ENCODE measurements at regions not wholly inside any gene's neighbourhood (a gene's known extent, or its start where the extent isn't known, plus 50 kb on each side); places are given as distances from the start of the nearest gene placed in this dataset.

- no peak for DNase-seq (ENCODE audit: low spot score)
- Histone ChIP-seq H3K27ac (ENCODE audit: low read depth in 1 of 2, low read length in 2 of 2) (no peak overlapping the region), H3K9me3 (ENCODE audit: control insufficient read depth in 4 of 4, low read length in 3 of 4) (no peaks in the 10 kb centered on the region), H3K36me3 (ENCODE audit: control insufficient read depth in 4 of 4, insufficient read depth in 3 of 4, low read depth in 1 of 4, low read length in 3 of 4) (peaks cover 0 to 6% (median 0%) of the 10 kb centered on the region in 4 donors), H3K27me3 (ENCODE audit: control insufficient read depth in 4 of 4, insufficient read depth in 4 of 4, low read length in 3 of 4) (no peaks in the 10 kb centered on the region), H3K4me1 (ENCODE audit: control insufficient read depth in 4 of 4, insufficient read depth in 4 of 4, low read length in 3 of 4) (peaks cover 8 to 48% (median 30%) of the 10 kb centered on the region in 4 donors), H3K9ac (ENCODE audit: low read depth in 1 of 2, low read length in 2 of 2) (no peak overlapping the region), H3K4me3 (ENCODE audit: low read depth in 1 of 3, low read length in 3 of 3) (no peak overlapping the region)
- WGBS = 76% methylated on average over 1 of the region's 1 CpG
- no peak for TF ChIP-seq ATF3 (IDR thresholded peaks at IDR 0.05)
- TF ChIP-seq ZBTB33 (IDR thresholded peaks at IDR 0.05) = no peak
- TF ChIP-seq RAD21 (IDR thresholded peaks at IDR 0.05) = no peak
- no peak for TF ChIP-seq FOXA1 (IDR thresholded peaks at IDR 0.05)
- no peak for TF ChIP-seq GABPA (IDR thresholded peaks at IDR 0.05 in 1 of 2, conservative IDR thresholded peaks at IDR 0.05 in 1 of 2)
- TF ChIP-seq JUND (IDR thresholded peaks at IDR 0.05) = no peak
- no peak for TF ChIP-seq NR2F2 (IDR thresholded peaks at IDR 0.05)
- no peak for TF ChIP-seq FOXA2 (IDR thresholded peaks at IDR 0.05)
- no peak for TF ChIP-seq HNF4G (IDR thresholded peaks at IDR 0.05)
- no peak for TF ChIP-seq CTCF (IDR thresholded peaks at IDR 0.05; ENCODE audit: low read depth, low read length, missing input control)
- TF ChIP-seq TAF1 (conservative IDR thresholded peaks at IDR 0.05) = no peak
- no peak for TF ChIP-seq YY1 (IDR thresholded peaks at IDR 0.05)
- no peak for TF ChIP-seq MAX (IDR thresholded peaks at IDR 0.05)
- no peak for TF ChIP-seq SP1 (IDR thresholded peaks at IDR 0.05)
- no peak for TF ChIP-seq RXRA (IDR thresholded peaks at IDR 0.05)
These were observed 102.5 kb downstream of the OGFRL1 start for GRCh38 chr6:71391126-71391525.

GRCh38 chr6:71392276-71392675 lies 103.7 kb downstream of the OGFRL1 start:
- no peaks in the 10 kb centered on the region for H3K27me3 ChIP-seq (ENCODE audit: control insufficient read depth in 4 of 4, insufficient read depth in 4 of 4, low read length in 3 of 4)
- peaks cover 8 to 50% (median 29%) of the 10 kb centered on the region in 4 donors for H3K4me1 ChIP-seq (ENCODE audit: control insufficient read depth in 4 of 4, insufficient read depth in 4 of 4, low read length in 3 of 4)
- H3K36me3 ChIP-seq (ENCODE audit: control insufficient read depth in 4 of 4, insufficient read depth in 3 of 4, low read depth in 1 of 4, low read length in 3 of 4) = peaks cover 0 to 6% (median 0%) of the 10 kb centered on the region in 4 donors
- no peaks in the 10 kb centered on the region for H3K9me3 ChIP-seq (ENCODE audit: control insufficient read depth in 4 of 4, low read length in 3 of 4)
- H3K27ac ChIP-seq (ENCODE audit: low read depth in 1 of 2, low read length in 2 of 2) = no peak overlapping the region
- H3K9ac ChIP-seq (ENCODE audit: low read depth in 1 of 2, low read length in 2 of 2) = no peak overlapping the region
- WGBS = 97% methylated on average over 1 of the region's 1 CpG
- H3K4me3 ChIP-seq (ENCODE audit: low read depth in 1 of 3, low read length in 3 of 3) = no peak overlapping the region
- DNase-seq (ENCODE audit: low spot score) = no peak
- TF ChIP-seq YY1 (IDR thresholded peaks at IDR 0.05) (no peak), NR2F2 (IDR thresholded peaks at IDR 0.05) (no peak), ATF3 (IDR thresholded peaks at IDR 0.05) (no peak), ZBTB33 (IDR thresholded peaks at IDR 0.05) (no peak), MAX (IDR thresholded peaks at IDR 0.05) (no peak), RXRA (IDR thresholded peaks at IDR 0.05) (no peak), RAD21 (IDR thresholded peaks at IDR 0.05) (no peak), FOXA1 (IDR thresholded peaks at IDR 0.05) (no peak), SP1 (IDR thresholded peaks at IDR 0.05) (no peak), TAF1 (conservative IDR thresholded peaks at IDR 0.05) (no peak), HNF4A (conservative IDR thresholded peaks at IDR 0.05) (no peak), HNF4G (IDR thresholded peaks at IDR 0.05) (no peak)

Measured in liver (tissue), 8 donors.